B cell (primary cell): ENCODE measurements at regions not wholly inside any gene's neighbourhood (a gene's known extent, or its start where the extent isn't known, plus 50 kb on each side); places are given as distances from the start of the nearest gene placed in this dataset.

Experiments used
- EZH2 ChIP-seq: IDR thresholded peaks from 2 replicates; pipeline ENCODE4 v1.6.1; 2012; ENCODE audit warnings: borderline replicate concordance, low read depth, mild to moderate bottlenecking, moderate library complexity, low read length; ENCODE audit not compliant: insufficient read depth, poor library complexity, severe bottlenecking
- TF ChIP-seq, protein P1 (sequence below): fragments of 200-600 bp; IDR thresholded peaks from one replicate; pipeline ENCODE4 v1.8.0; 2022; ENCODE audit warnings: antibody characterized with exemption, mild to moderate bottlenecking

DNA sequence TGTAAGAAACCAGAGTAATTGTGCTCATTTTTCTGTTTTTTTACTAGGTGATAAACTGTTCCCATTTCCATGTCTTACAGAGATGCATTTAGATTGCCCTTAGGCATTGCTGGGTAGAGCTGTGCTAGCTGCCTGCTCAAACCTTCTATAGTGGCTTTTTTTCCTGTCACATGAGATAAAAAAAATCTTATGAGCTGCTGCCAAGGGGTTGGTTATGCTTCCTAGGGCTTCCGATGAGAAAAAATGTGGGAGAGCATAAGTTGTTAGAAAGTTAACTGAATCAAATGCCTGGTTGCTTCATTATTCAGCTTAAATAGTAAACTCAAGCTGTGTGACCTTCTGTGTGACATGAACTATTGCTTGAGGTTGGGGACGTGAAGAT is 50.0 kb upstream of the NOX3 start:
- TF ChIP-seq, protein P1, sequence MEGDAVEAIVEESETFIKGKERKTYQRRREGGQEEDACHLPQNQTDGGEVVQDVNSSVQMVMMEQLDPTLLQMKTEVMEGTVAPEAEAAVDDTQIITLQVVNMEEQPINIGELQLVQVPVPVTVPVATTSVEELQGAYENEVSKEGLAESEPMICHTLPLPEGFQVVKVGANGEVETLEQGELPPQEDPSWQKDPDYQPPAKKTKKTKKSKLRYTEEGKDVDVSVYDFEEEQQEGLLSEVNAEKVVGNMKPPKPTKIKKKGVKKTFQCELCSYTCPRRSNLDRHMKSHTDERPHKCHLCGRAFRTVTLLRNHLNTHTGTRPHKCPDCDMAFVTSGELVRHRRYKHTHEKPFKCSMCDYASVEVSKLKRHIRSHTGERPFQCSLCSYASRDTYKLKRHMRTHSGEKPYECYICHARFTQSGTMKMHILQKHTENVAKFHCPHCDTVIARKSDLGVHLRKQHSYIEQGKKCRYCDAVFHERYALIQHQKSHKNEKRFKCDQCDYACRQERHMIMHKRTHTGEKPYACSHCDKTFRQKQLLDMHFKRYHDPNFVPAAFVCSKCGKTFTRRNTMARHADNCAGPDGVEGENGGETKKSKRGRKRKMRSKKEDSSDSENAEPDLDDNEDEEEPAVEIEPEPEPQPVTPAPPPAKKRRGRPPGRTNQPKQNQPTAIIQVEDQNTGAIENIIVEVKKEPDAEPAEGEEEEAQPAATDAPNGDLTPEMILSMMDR = no peak
- TF ChIP-seq EZH2 = no peak
